ENCODE measurements at regions not wholly inside any gene's neighbourhood (a gene's known extent, or its start where the extent isn't known, plus 50 kb on each side); places are given as distances from the start of the nearest gene placed in this dataset.

GRCh38 chrX:89124985-89125384 is 378.0 kb downstream of the CPXCR1 start:
- ChIA-PET POLR2A (ENCODE audit: low non-redundant PET) (no interaction called here), CTCF (interaction anchor here (0.6 kb wide), 1 partner anchor 910 kb away, joined by 3 read pairs; no protein-coding TSS in a partner anchor)
- H3K27ac ChIP-seq, result no peak overlapping the region
- TF ChIP-seq, protein P1, sequence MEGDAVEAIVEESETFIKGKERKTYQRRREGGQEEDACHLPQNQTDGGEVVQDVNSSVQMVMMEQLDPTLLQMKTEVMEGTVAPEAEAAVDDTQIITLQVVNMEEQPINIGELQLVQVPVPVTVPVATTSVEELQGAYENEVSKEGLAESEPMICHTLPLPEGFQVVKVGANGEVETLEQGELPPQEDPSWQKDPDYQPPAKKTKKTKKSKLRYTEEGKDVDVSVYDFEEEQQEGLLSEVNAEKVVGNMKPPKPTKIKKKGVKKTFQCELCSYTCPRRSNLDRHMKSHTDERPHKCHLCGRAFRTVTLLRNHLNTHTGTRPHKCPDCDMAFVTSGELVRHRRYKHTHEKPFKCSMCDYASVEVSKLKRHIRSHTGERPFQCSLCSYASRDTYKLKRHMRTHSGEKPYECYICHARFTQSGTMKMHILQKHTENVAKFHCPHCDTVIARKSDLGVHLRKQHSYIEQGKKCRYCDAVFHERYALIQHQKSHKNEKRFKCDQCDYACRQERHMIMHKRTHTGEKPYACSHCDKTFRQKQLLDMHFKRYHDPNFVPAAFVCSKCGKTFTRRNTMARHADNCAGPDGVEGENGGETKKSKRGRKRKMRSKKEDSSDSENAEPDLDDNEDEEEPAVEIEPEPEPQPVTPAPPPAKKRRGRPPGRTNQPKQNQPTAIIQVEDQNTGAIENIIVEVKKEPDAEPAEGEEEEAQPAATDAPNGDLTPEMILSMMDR (conservative IDR thresholded peaks at IDR 0.05; ENCODE audit: low read depth), result no peak
- no peak for DNase-seq (ENCODE audit: low spot score)
